Spleen (tissue), 11 donors: ENCODE measurements at regions not wholly inside any gene's neighbourhood (a gene's known extent, or its start where the extent isn't known, plus 50 kb on each side); places are given as distances from the start of the nearest gene placed in this dataset.
A peak's percentile ranks its signal among the peaks of the same experiment; 100 is the strongest.

Experiments
- DNase-seq: peaks from one replicate; pipeline ENCODE4 v3.0.0-alpha.2; 2020
- H3K27ac ChIP-seq, 8 donors: fragments of 200-600 bp; sonication (generic) in 7 of 8; 1 replicate in 4 of 8; 2 replicates in 4 of 8; pipeline versions ENCODE4 v1.5.0 to v1.8.0; 2016 to 2021; ENCODE audit warnings: inconsistent platforms in 4 of 8, mild to moderate bottlenecking in 4 of 8, moderate library complexity in 1 of 8
- H3K27me3 ChIP-seq, 7 donors: fragments of 200-600 bp; sonication (generic) in 6 of 7; replicated peaks in 1 of 7; 1 replicate in 4 of 7; 2 replicates in 3 of 7; pipeline versions ENCODE4 v1.5.0 to v1.8.0; 2016 to 2021; ENCODE audit warnings: inconsistent platforms in 3 of 7, mild to moderate bottlenecking in 1 of 7
- H3K36me3 ChIP-seq, 6 donors: fragments of 200-600 bp; sonication (generic) in 5 of 6; 1 replicate in 4 of 6; 2 replicates in 2 of 6; pipeline versions ENCODE4 v1.5.0 to v1.8.0; 2016 to 2021; ENCODE audit warnings: inconsistent platforms in 2 of 6
- H3K4me1 ChIP-seq, 6 donors: fragments of 200-600 bp; sonication (generic) in 5 of 6; 1 replicate in 3 of 6; 2 replicates in 3 of 6; pipeline versions ENCODE4 v1.5.0 to v1.8.0; 2016 to 2021; ENCODE audit warnings: inconsistent platforms in 3 of 6
- H3K4me3 ChIP-seq, 8 donors: fragments of 200-600 bp; sonication (generic) in 7 of 8; 1 replicate in 4 of 8; 2 replicates in 4 of 8; pipeline versions ENCODE4 v1.5.0 to v1.8.0; 2016 to 2021; ENCODE audit warnings: inconsistent platforms in 4 of 8, mild to moderate bottlenecking in 4 of 8, moderate library complexity in 2 of 8
- H3K9me3 ChIP-seq, 8 donors: fragments of 200-600 bp; sonication (generic) in 7 of 8; 1 replicate in 4 of 8; 2 replicates in 4 of 8; pipeline versions ENCODE4 v1.5.0 to v1.8.0; 2016 to 2021; ENCODE audit warnings: inconsistent platforms in 4 of 8
- CTCF ChIP-seq, 11 experiments: fragments of 200-600 bp in 7 of 11; fragments of 450-650 bp in 4 of 11; sonication (generic) in 4 of 11; IDR thresholded peaks in 8 of 11; conservative IDR thresholded peaks in 3 of 11; 1 replicate in 7 of 11; 2 replicates in 4 of 11; pipeline versions ENCODE4 v1.4.0 to v1.8.0; 2016 to 2021; ENCODE audit warnings: antibody characterized with exemption in 11 of 11, inconsistent platforms in 4 of 11, mild to moderate bottlenecking in 1 of 11
- POLR2A ChIP-seq, 3 donors: fragments of 450-650 bp; IDR thresholded peaks; one replicate each; pipeline ENCODE4 v1.5.1; 2017; ENCODE audit warnings: antibody characterized with exemption in 3 of 3, mild to moderate bottlenecking in 1 of 3
- POLR2AphosphoS5 ChIP-seq, 3 donors: sonication (generic); formaldehyde crosslinking; IDR thresholded peaks; one replicate each; pipeline ENCODE4 v1.5.1; 2017; ENCODE audit warnings: antibody characterized with exemption in 3 of 3
- WGBS, 5 donors: extraction: QIAGEN DNeasy Blood & Tissue Kit in 3 of 5; methylation state at CpG; one replicate each; pipeline versions ENCODE4 v1.1.5 to v1.1.7; 2013 to 2018; 5-methylcytosine and 5-hydroxymethylcytosine counted together
- intact Hi-C: fragments of 100-400 bp; cut with DNase I; formaldehyde crosslinking; loops from one replicate; pipeline ENCODE4 v1.15.0; 2023; ENCODE audit warnings: low total_unique reads
- donor health status: healthy with polysubstance abuse.
- donor health status: DM: no; HTN: no; CAD: no; lungs with moderate emphysema.
- donor health status: DM: no; HTN: no; CAD: no.
- donor health status: Bipolar disorder and iron deficiency.
- donor health status: healthy.
- donor health status: DM: no; HTN: no; CAD: no.
- donor health status: DM: yes; HTN: yes; CAD: no.

- DNase-seq: peak; percentile 73
- intact Hi-C loops: no loop called here
- H3K4me1 ChIP-seq: no peaks in the 10 kb centered on the region
- peaks cover 0 to 19% (median 0%) of the 10 kb centered on the region in 7 donors for H3K27me3 ChIP-seq
- H3K36me3 ChIP-seq: no peaks in the 10 kb centered on the region
- H3K9me3 ChIP-seq: peaks cover 0 to 23% (median 11%) of the 10 kb centered on the region in 8 donors
- no peak overlapping the region for H3K27ac ChIP-seq
- H3K4me3 ChIP-seq: no peak overlapping the region
- TF ChIP-seq POLR2A (IDR thresholded peaks at IDR 0.05) (no peak), CTCF (IDR thresholded peaks at IDR 0.05 in 8 of 11, conservative IDR thresholded peaks at IDR 0.05 in 3 of 11) (no peak), POLR2AphosphoS5 (IDR thresholded peaks at IDR 0.05) (no peak)
- WGBS, 5 donors: 75 to 89% (median 84%) methylated on average over 10 to 12 of the region's 12 CpGs
Observed at GRCh38 chr6:170067923-170068360, 222.9 kb downstream of the DLL1 start.

DNA sequence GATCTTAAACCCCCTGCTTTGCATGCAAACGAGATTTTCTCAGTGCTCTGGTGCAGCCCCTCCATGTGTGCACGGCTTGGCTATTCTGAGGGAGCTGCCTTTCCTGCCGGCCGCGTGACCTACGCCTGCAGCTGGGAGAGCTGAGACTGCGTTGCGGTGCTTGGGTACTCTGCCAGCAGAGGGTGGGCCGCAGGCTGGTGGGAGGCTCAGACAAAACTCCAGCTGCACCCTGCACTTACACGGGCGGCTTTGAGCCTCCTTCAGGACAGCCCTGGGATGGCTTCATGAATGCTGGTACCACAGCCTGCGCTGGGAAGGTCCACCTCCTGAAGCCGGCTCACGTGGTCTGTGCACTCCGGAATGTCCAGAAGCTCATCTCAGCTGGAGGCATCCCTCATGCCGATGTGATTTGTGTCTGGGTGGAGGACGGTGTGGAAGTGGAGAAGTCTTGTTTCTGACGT is 223.7 kb downstream of the DLL1 start:
- Histone ChIP-seq H3K27me3 (peaks cover 0 to 21% (median 0%) of the 10 kb centered on the region in 7 donors), H3K4me1 (no peaks in the 10 kb centered on the region), H3K9me3 (peaks cover 0 to 23% (median 11%) of the 10 kb centered on the region in 8 donors), H3K27ac (no peak overlapping the region), H3K36me3 (no peaks in the 10 kb centered on the region), H3K4me3 (no peak overlapping the region)
- WGBS, 5 donors: 56 to 68% (median 62%) methylated on average over 11 to 18 of the region's 18 CpGs
- peak; percentile 70 for DNase-seq
- intact Hi-C loops: no loop called here
- TF ChIP-seq CTCF (IDR thresholded peaks at IDR 0.05 in 8 of 11, conservative IDR thresholded peaks at IDR 0.05 in 3 of 11) (no peak), POLR2AphosphoS5 (IDR thresholded peaks at IDR 0.05) (peak in 2 of 3 donors; percentile 18 to 42), POLR2A (IDR thresholded peaks at IDR 0.05) (no peak)

- Histone ChIP-seq H3K27me3 (peaks cover 0 to 21% (median 0%) of the 10 kb centered on the region in 7 donors), H3K36me3 (no peaks in the 10 kb centered on the region), H3K4me3 (no peak overlapping the region), H3K9me3 (peaks cover 0 to 23% (median 11%) of the 10 kb centered on the region in 8 donors), H3K27ac (no peak overlapping the region), H3K4me1 (no peaks in the 10 kb centered on the region)
- WGBS, 5 donors: 72 to 86% (median 80%) methylated on average over 8 of the region's 8 CpGs
- intact Hi-C loops: no loop called here
- no peak for TF ChIP-seq POLR2A (IDR thresholded peaks at IDR 0.05)
- TF ChIP-seq CTCF (IDR thresholded peaks at IDR 0.05 in 8 of 11, conservative IDR thresholded peaks at IDR 0.05 in 3 of 11): no peak
- TF ChIP-seq POLR2AphosphoS5 (IDR thresholded peaks at IDR 0.05): no peak
- peak; percentile 46 for DNase-seq
Observed at GRCh38 chr6:170066679-170067078, 224.2 kb downstream of the DLL1 start.

- Histone ChIP-seq H3K27ac (no peak overlapping the region), H3K4me1 (no peaks in the 10 kb centered on the region), H3K9me3 (peaks cover 0 to 3% (median 0%) of the 10 kb centered on the region in 8 donors), H3K36me3 (no peaks in the 10 kb centered on the region), H3K27me3 (peaks cover 0 to 19% (median 0%) of the 10 kb centered on the region in 7 donors), H3K4me3 (no peak overlapping the region)
- TF ChIP-seq POLR2AphosphoS5 (IDR thresholded peaks at IDR 0.05): no peak
- intact Hi-C loops: no loop called here
- peak; percentile 48 for DNase-seq
- WGBS, 5 donors: 74 to 90% (median 77%) methylated on average over 12 to 16 of the region's 16 CpGs
Observed at GRCh38 chr6:170063851-170064602, 226.9 kb downstream of the DLL1 start.
